ENCODE measurements at regions not wholly inside any gene's neighbourhood (a gene's known extent, or its start where the extent isn't known, plus 50 kb on each side); places are given as distances from the start of the nearest gene placed in this dataset.
"Not testable (repeated sequence)": the region's sequence is repeated elsewhere in the genome, so short reads cannot be mapped to it uniquely, and the experiment has no call there.

DNA sequence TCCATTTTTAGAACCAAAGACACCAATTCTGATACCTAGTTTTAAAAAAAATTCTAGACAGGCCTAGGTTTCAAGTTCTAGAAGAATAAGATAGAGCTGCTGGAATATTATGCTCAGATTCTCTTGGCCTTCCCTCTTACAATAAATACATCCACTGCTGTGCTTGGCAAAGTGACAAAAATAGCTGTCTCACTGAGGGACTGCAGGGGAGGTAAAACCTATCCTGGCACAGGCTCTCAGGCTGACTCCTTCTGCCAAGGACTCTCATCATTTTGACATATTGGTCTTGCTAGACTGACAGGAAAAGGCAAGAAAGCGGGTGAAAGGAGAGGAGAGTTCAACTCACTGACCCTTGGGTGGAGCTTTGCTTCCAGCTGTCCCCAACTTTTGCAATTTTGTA, 197.0 kb upstream of the LHX8 start:
- no peak for DNase-seq

DNA sequence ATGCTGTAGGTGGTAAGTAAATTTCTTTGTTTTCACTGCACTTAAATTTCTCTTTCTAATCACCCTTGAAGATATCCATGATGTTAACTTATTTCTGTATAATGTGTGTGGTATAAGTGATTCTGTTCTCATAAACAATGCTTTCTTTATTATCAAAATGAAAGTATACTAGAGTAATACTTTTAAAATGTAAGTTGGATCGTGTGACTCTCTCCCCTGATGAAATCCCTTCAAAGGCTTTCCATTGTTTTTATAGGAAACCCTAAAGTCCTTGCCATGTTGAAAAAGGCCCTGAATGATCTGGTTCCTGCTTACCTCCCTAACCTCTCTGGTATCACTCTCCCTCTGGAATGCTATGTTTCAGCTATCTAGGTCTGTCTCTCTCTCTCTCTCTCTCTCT, 191.1 kb upstream of the LHX8 start:
- intact Hi-C loops (cut with DNase I) = no loop called here
- no peak for DNase-seq

More for the DNA sequence above, 197.0 kb upstream of the LHX8 start:
- intact Hi-C loops (cut with DNase I) = no loop called here

DNA sequence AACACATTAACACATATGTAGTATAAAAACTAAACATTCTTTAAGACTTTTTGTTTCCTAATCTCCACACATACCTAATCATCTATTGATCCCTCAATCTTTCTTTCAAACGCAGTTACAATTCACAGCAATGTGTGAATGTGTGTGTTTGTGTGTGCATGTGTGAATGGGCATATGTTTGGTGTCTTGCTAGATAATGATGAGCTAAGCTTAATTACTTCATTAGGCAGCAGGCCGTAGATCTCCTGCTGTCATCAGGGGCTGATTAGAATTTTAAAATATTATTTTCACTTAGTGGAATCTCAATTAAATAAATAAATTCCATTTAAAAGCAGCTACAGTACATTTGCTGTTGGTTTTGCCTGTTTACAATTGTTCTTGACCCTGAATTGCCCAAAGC, 187.8 kb upstream of the LHX8 start:
- no peak for DNase-seq
- intact Hi-C loops (cut with DNase I) = no loop called here

DNA sequence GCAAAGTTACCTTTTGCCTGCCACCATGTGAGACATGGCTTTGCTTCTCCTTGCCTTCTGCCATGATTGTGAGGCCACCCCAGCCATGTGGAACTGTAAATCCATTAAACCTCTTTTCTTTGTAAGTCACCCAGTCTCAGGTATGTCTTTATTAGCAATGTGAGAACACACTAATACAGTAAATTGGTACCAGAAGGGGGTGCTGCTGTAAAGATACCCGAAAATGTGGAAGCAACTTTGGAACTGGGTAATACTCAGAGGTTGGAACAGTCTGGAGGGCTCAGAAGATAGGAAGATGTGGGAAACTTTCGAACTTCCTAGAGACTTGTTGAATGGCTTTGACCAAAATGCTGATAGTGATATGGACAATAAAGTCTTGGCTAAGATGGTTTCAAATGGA, 184.8 kb upstream of the LHX8 start:
- DNase-seq; intact Hi-C loops (cut with DNase I): not testable (repeated sequence)

- intact Hi-C loops (cut with DNase I) = not testable (repeated sequence)
- peak in 2 of 10 donors; percentile 55 to 59 for DNase-seq
Observed at GRCh38 chr1:74951981-74952380, 182.2 kb upstream of the LHX8 start.

DNA sequence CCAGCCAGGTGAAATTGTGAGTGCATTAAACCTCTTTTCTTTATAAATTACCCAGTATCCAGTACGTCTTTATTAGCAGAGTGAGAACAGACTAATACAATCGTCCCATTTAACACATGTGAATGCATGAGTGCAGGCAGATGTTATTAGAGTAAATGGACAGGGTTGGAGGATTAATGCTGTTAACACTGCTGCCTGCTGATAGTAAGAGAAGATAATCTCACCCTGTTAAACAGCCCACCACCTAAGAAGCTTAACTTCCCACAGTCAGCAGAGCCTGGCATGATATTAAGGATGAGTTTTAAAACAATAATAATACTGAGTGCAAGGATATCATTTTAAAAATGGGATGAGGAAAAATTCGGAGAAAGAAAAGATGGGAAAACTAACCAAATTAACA, 181.4 kb upstream of the LHX8 start:
- intact Hi-C loops (cut with DNase I) = no loop called here
- DNase-seq = no peak

DNA sequence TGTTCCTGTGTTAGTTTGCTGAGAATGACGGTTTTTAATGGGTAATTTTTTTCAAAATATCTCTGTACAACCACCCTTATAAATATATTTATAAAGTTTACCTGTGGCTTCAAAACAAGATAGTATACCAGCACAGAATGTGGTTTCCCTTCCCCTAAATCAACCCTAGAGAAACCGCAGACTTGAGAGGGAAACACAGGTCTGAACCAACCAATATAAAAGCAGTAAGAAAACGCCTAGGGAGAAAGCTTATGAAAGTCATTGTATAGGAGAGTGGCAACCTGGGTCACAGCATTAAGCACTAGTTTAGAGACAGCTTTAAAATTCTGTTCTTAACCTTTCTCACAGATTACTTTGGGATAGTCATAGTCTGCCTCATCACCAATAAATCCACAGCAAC, 180.6 kb upstream of the LHX8 start:
- DNase-seq = no peak
- intact Hi-C loops (cut with DNase I) = no loop called here

DNA sequence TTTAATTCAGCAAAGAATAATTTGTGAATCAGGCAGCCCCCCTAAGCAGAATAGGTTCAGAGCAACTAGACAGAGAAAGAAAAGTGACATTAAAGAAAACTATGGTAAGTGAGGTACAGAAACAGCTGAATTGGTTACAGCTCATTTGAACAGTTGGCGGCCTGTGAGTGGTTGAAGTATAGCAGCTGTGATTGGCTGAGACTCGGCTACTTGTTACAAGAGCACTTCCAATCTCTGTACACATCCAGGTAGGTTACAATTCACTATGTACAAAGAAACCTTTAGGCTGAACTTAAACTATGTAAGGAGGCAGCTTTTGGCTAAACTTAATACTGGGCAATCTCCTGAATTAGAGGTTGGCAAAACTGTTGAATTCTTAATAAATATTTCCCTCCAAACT, 171.1 kb upstream of the LHX8 start:
- no peak for DNase-seq
- intact Hi-C loops (cut with DNase I) = no loop called here

- intact Hi-C loops (cut with DNase I) = no loop called here
- DNase-seq = peak in 6 of 10 donors; percentile 11 to 55 (median 24)
Observed at GRCh38 chr1:74964508-74965102, 169.6 kb upstream of the LHX8 start.

DNA sequence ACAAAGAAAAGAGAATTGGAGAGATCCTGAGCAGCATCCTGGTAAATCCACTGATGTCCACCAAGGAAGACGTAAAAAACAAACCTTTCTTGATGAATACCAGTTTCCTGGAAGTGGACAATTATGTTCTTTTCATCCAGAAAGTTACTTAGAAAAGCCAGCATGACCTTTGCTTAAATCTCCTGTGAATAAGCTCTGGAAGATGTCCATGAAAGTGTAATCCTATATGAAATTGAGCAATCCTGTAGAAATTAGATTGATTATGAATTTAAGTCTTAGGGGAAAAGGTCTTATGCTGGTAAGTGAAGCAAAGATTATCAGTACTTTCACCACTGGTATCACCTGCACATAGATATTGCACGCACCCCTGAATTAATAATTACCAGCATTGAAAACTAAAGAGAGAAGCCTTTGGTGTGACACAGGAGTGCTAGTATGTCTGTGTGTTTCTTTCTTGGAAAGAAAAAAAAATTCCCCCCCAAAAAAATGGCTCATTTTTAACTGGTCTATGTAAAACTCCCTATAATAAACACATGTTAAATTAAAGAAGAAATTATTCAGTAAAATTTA, 164.5 kb upstream of the LHX8 start:
- no peak for DNase-seq
- intact Hi-C loops (cut with DNase I) = no loop called here

- intact Hi-C loops (cut with DNase I) = no loop called here
- no peak for DNase-seq
Observed at GRCh38 chr1:74971982-74972381, 162.2 kb upstream of the LHX8 start.

GRCh38 chr1:74976491-74976890, 157.7 kb upstream of the LHX8 start:
- no peak for DNase-seq
- intact Hi-C loops (cut with DNase I) = no loop called here

DNA sequence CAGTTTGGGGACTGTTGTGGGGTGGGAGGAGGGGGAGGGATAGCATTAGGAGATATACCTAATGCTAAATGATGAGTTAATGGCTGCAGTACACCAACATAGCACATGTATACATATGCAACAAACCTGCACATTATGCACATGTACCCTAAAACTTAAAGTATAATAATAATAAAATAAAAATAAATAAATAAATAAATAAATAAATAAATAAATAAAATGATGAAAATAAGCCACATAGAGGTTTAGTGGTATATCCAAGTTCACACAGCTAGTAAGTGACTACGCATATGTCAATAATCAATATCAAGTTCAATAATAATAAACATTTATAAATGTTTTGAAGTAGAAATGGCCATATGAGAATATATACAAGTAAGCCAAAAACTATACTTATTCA, 141.7 kb upstream of the LHX8 start:
- intact Hi-C loops (cut with DNase I); DNase-seq: not testable (repeated sequence)

DNA sequence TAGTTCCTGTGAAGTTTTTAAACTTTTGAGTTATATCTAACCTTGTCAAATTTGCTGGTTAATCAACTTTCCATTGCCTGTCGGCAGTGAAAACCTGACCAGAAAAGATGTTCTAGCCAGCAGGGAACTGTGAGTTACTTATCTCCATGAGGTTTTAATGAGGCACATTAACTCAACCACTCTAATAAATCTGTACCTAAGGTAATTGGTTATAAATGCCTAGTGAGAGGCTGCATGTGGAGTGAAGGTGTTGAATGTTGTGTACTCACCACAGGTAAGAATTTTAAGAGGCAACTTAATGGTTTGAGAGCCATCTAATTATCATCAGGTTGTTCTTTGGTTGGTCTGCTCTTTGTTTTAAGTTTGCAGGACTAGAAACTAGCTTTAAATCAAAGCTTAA, 138.4 kb upstream of the LHX8 start:
- intact Hi-C loops (cut with DNase I) = no loop called here

DNA sequence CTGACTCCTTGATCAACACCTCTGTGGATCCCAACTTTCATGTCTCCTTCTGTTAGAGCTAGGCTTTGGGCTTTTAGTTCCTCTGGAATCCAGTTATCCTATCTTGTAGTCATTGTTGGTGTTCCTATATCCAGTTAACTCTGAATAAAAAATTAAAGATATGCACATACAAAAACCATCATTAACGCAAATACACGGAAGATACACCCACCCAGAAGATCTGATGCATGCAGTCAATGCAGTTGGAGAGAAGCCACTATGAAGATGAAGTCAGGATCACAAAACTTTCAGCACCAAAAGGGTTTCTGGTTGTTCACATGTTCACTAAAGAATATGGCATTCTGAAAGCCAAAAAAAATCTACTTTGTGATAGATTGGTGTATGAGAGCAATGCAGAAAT, 123.6 kb upstream of the LHX8 start:
- intact Hi-C loops (cut with DNase I) = no loop called here
- DNase-seq = no peak

More for the DNA sequence above, 138.4 kb upstream of the LHX8 start:
- DNase-seq = no peak

- intact Hi-C loops (cut with DNase I) = no loop called here
- no peak for DNase-seq
Observed at GRCh38 chr1:75014250-75014649, 119.9 kb upstream of the LHX8 start.

GRCh38 chr1:75023005-75023404, 111.2 kb upstream of the LHX8 start:
- DNase-seq = no peak
- intact Hi-C loops (cut with DNase I) = no loop called here

- intact Hi-C loops (cut with DNase I) = no loop called here
- DNase-seq = no peak
Observed at GRCh38 chr1:75034376-75034775, 99.8 kb upstream of the LHX8 start.

DNA sequence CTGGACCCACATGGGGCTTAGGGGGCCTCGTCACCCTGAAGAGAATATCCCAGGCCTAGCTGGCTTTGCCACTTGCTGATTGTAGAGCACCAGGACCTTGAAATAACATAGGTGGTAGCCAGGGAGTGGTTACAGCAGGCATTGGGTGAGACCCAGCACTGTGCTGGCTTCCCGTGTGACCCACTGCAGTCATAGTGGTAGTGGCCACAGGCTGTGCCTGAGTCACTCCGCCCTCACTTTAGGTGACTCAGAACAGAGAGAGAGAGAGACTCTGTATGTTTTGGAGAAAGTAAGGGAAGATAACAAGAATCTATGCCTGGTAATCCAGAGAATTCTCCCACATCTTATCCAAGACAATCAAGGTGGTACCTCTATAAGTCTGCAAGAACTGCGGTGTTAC, 98.7 kb upstream of the LHX8 start:
- DNase-seq = no peak
- intact Hi-C loops (cut with DNase I) = no loop called here

GRCh38 chr1:75053207-75053606, 81.0 kb upstream of the LHX8 start:
- intact Hi-C loops (cut with DNase I) = no loop called here
- DNase-seq = no peak

GRCh38 chr1:75058424-75058823, 75.8 kb upstream of the LHX8 start:
- intact Hi-C loops (cut with DNase I) = no loop called here
- no peak for DNase-seq

DNA sequence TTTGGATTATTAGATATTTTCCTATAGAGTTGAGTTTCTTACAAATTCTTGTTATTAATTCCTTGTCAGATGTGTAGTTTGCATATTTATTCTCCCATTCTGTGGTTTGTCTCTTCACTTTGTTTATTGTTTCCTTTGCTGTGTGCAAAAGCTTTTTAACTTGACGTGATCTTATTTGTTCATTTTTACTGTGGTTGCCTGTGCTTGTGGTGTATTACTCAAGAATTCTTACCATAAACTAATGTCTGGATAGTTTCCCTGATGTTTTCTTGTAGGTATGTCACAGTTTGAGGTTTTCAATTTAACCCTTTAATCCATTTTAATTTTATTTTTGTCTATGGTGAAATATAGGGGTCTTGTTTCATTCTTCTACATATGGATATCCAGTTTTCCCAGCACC, 72.1 kb upstream of the LHX8 start:
- intact Hi-C loops (cut with DNase I) = no loop called here
- no peak for DNase-seq

- intact Hi-C loops (cut with DNase I) = no loop called here
- DNase-seq = no peak
Observed at GRCh38 chr1:75067975-75068374, 66.2 kb upstream of the LHX8 start.

Measured in posterior cingulate gyrus (tissue), 11 donors.